Neuron (in vitro differentiated cells): ENCODE measurements at regions not wholly inside any gene's neighbourhood (a gene's known extent, or its start where the extent isn't known, plus 50 kb on each side); places are given as distances from the start of the nearest gene placed in this dataset.

Experiments
- H2AFZ ChIP-seq: one replicate; pipeline ENCODE4 v1.6.1; 2013; ENCODE audit warnings: low read depth, mild to moderate bottlenecking, inconsistent platforms, low read length, moderate library complexity
- H3K27me3 ChIP-seq: one replicate; pipeline ENCODE4 v1.6.1; 2013; ENCODE audit warnings: low read length; ENCODE audit not compliant: insufficient read depth
- H3K36me3 ChIP-seq: one replicate; pipeline ENCODE4 v1.6.1; 2013; ENCODE audit warnings: low read length; ENCODE audit not compliant: insufficient read depth
- H3K4me1 ChIP-seq: one replicate; pipeline ENCODE4 v1.6.1; 2013; ENCODE audit warnings: low read length; ENCODE audit not compliant: insufficient read depth
- H3K4me3 ChIP-seq: 2 replicates; pipeline ENCODE4 v1.5.1; 2013; ENCODE audit warnings: mild to moderate bottlenecking, low read length, moderate library complexity
- H3K9me3 ChIP-seq: one replicate; pipeline ENCODE4 v1.6.1; 2013; ENCODE audit warnings: low read length

DNA sequence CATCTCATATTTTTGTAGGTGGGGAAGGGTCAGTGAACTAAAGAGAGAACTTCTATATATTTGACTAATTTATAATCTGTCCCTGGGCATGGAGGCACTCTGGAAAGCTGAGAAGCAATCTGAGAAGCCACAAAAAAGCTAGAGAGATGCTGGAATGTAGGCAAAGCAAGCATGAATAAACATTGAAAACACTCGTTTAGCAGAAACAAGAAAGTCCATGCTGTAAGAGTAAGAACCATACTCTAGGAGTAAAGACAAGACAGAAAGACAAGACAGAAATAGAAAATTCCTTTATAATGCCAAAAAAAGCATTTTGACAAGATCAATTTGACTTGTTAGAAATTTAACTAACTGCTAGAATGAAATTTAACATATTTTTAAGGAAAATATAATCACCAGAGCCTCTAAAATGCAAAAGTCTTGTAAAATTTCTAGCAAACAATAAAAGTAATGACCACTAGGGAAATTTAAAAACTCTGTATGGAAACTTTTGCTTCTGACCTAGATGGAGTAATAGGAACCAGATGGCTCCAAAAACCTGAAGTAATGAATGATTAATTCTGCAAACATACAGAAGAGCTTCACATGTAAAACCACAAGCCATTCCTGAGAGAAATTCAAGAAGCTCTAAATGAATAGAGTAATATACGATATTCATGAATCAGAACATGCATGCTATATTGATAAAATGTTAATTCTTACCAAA, 625.7 kb upstream of the PTCHD4 start:
- no peak overlapping the region for H3K4me3 ChIP-seq
- no peak overlapping the region for H2AFZ ChIP-seq
- H3K9me3 ChIP-seq = no peaks in the 10 kb centered on the region
- no peaks in the 10 kb centered on the region for H3K27me3 ChIP-seq
- H3K4me1 ChIP-seq = no peaks in the 10 kb centered on the region
- H3K36me3 ChIP-seq = no peaks in the 10 kb centered on the region

DNA sequence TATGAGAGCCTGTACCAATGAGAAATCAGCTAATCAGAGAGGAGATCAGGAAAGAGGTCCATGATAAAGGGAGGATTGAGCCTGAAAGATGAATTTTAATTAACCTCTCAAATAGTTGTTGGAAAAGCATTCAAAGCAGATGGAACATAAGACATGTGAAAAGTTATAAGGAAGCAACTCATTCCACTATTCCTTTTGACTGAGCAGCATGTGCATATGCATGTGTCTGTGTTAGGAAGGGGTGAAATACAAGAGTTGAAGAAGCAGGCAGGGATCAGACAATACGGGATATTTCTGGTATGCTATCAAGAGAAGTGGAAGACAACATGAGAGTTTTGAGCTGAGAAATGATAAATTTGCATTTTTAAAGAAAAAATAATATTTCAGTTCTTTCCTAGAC, 624.8 kb upstream of the PTCHD4 start:
- no peak overlapping the region for H3K4me3 ChIP-seq
- no peak overlapping the region for H2AFZ ChIP-seq
- no peaks in the 10 kb centered on the region for H3K27me3 ChIP-seq
- H3K9me3 ChIP-seq = no peaks in the 10 kb centered on the region
- H3K36me3 ChIP-seq = no peaks in the 10 kb centered on the region
- no peaks in the 10 kb centered on the region for H3K4me1 ChIP-seq

DNA sequence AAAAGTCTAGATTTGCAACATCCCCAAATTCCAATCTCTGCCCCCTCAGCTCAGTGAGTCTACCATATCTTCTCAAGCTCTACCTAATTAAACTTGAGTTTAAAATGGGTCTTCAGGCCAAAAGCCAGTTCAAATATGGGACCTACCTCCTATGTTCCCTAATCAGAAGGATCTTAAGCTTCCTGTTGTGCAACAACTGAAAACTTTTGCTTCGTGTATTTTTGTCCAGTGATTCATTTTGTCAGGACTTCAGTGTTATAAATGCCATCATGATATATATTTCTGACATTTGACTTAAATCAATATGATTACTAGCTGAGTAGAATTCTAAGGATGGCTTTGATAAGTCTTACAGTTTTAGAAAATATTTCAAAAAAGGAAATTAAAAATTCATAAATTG, 622.6 kb upstream of the PTCHD4 start:
- Histone ChIP-seq H3K4me1 (no peaks in the 10 kb centered on the region), H3K4me3 (no peak overlapping the region), H2AFZ (no peak overlapping the region), H3K9me3 (no peaks in the 10 kb centered on the region), H3K36me3 (no peaks in the 10 kb centered on the region), H3K27me3 (no peaks in the 10 kb centered on the region)

DNA sequence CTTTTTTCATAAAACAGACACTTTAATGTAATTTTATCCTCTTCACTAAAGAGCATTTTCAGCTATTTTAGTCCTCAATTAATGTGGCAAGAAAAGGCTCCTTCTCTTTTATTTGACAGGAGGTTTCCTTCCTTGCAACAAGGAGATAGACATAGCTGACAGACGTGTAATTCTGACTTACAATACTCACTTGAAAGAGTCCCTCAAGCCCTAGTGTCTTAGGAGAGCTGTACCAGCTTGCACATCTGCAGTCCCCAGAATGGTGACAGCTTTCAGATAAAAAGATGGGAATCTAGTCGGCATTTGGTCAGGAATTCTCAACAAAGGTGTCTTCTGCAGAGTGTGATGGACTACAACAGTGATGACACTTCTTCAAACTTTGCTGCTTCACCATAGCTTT, 603.7 kb upstream of the PTCHD4 start:
- H3K9me3 ChIP-seq = no peaks in the 10 kb centered on the region
- no peak overlapping the region for H2AFZ ChIP-seq
- no peaks in the 10 kb centered on the region for H3K27me3 ChIP-seq
- no peak overlapping the region for H3K4me3 ChIP-seq
- no peaks in the 10 kb centered on the region for H3K4me1 ChIP-seq
- no peaks in the 10 kb centered on the region for H3K36me3 ChIP-seq

DNA sequence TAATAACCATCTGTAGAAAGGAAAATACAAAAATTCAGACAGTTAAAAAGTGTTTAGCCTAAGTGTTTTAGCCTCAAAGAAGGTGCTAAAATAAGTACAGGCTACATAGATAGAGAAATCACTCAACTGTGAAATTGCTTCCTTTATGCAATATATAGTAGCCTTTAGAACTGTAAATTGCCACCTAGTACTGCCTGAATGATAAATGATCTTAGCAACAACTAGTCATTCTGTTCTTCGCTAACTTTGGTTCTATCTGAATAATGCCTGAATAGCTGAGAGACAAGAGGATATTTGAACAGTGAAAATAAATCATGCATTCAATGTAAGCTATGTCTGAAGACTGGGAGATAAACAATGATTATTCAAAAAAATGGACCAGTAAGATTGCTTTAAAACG, 603.3 kb upstream of the PTCHD4 start:
- Histone ChIP-seq H3K27me3 (no peaks in the 10 kb centered on the region), H2AFZ (no peak overlapping the region), H3K4me1 (no peaks in the 10 kb centered on the region), H3K4me3 (no peak overlapping the region), H3K9me3 (no peaks in the 10 kb centered on the region), H3K36me3 (no peaks in the 10 kb centered on the region)

DNA sequence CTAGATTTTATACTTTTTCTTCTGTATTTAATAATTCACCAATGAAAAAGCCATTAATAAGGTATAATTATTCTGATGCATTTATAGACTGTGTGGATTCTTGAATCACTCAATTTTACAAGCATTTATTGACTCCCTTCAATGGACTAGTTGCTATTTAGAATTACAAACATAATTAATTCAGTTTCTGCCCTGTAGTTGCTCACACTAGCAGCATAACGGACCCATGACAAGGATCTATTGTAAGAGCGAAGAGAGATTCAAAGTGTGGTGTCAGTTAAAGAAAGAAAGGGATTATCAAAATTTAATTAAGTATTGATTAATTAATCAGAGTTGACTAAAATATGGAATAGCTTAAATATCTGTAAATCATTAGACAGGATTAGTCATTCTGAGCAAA, 602.6 kb upstream of the PTCHD4 start:
- no peaks in the 10 kb centered on the region for H3K9me3 ChIP-seq
- H3K36me3 ChIP-seq = no peaks in the 10 kb centered on the region
- no peaks in the 10 kb centered on the region for H3K4me1 ChIP-seq
- H2AFZ ChIP-seq = no peak overlapping the region
- H3K27me3 ChIP-seq = no peaks in the 10 kb centered on the region
- H3K4me3 ChIP-seq = no peak overlapping the region

DNA sequence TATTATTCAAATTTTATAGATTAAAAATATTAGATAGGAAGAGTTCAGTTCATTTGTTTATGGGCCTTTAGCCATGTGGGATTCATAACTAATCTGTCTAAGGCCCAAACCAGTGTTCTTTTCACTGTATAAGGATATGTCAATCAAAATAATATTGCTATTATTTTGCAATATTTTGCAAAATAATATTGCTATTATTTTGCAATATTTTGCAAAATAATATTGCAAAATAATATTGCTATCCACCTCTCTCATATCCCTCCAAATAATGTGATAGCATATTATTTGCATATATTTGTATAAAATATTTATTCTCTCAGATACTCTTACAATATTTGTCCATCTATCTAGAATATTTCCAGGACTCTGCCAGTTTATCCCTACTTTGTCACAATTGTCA, 595.3 kb upstream of the PTCHD4 start:
- H3K4me3 ChIP-seq = no peak overlapping the region
- H3K36me3 ChIP-seq = no peaks in the 10 kb centered on the region
- no peak overlapping the region for H2AFZ ChIP-seq
- H3K9me3 ChIP-seq = no peaks in the 10 kb centered on the region
- H3K27me3 ChIP-seq = no peaks in the 10 kb centered on the region
- H3K4me1 ChIP-seq = no peaks in the 10 kb centered on the region

DNA sequence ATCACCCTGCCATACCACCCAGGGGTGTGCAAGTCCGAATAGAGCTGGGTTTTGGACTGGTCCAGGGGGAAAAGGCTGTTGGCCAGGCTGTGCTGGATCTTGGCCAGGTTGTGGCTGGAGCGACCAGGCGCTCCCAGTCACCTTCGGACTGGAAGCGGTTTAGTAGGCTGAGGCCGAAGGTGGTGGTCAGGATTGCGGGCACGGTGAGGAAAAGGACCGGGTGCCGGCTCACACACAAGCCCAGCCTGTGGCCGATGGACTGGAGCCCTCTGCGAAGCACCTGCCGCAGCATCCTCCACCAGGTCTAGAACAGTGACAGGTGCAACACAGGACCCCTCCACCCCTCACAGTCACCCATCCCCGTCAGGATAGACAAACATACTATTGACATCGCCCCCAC, 590.6 kb upstream of the PTCHD4 start:
- H3K9me3 ChIP-seq = no peaks in the 10 kb centered on the region
- H2AFZ ChIP-seq = no peak overlapping the region
- no peaks in the 10 kb centered on the region for H3K27me3 ChIP-seq
- H3K36me3 ChIP-seq = no peaks in the 10 kb centered on the region
- no peaks in the 10 kb centered on the region for H3K4me1 ChIP-seq
- H3K4me3 ChIP-seq = no peak overlapping the region

DNA sequence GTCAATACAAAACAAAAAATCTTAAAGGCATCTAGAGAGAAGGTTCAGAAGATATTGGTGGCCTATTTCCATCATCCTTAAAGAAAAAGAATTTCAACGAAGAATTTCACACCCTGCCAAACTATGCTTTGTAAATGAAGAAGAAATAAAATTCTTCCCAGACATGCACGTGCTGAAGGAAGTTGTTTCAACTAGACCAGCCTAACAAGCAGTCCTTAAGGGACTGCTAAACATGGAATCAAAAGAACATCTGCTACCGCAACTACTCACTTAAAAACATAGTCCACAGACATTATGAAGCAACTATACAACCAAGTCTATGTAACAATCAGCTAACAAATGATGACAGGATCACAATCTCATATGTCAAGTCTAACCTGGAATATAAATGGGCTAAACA, 584.9 kb upstream of the PTCHD4 start:
- no peaks in the 10 kb centered on the region for H3K9me3 ChIP-seq
- H3K27me3 ChIP-seq = no peaks in the 10 kb centered on the region
- H2AFZ ChIP-seq = no peak overlapping the region
- no peak overlapping the region for H3K4me3 ChIP-seq
- H3K4me1 ChIP-seq = no peaks in the 10 kb centered on the region
- H3K36me3 ChIP-seq = no peaks in the 10 kb centered on the region

DNA sequence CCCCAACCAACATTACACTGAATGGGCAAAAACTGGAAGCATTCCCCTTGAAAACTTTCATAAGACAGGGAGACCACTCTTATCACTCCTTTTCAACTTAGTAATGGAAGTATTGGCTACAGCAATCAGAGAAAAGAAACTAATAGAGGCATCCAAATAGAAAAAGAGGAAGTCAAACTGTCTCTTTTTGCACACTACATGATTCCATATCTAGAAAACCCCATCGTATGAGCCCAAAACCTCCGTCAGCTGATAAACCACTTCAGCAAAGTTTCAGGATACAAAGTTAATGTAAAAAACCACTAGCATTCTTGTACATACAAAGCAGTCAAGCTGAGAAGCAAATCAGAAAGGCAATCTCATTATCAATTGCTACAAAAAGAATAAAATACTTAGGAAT, 580.4 kb upstream of the PTCHD4 start:
- Histone ChIP-seq H3K36me3 (no peaks in the 10 kb centered on the region), H3K4me1 (no peaks in the 10 kb centered on the region), H3K27me3 (no peaks in the 10 kb centered on the region), H3K4me3 (no peak overlapping the region), H3K9me3 (no peaks in the 10 kb centered on the region), H2AFZ (no peak overlapping the region)

DNA sequence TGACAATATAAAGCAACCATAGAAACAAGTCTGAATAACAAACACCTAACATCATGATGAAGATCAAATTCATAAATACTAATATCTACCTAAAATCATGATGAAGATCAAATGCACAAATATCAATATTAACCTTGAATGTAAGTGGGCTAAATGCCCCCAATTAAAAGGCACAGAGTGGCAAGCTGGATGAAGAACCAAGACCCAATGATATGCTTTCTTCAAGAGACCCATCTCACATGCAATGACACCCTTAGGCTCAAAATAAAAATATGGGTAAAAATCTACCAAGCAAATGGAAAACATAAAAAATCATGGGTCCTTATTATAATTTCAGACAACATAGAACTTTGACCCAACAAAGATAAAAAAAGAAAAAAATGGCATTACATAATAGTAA, 578.5 kb upstream of the PTCHD4 start:
- no peaks in the 10 kb centered on the region for H3K4me1 ChIP-seq
- no peaks in the 10 kb centered on the region for H3K36me3 ChIP-seq
- no peaks in the 10 kb centered on the region for H3K9me3 ChIP-seq
- H2AFZ ChIP-seq = no peak overlapping the region
- H3K27me3 ChIP-seq = no peaks in the 10 kb centered on the region
- no peak overlapping the region for H3K4me3 ChIP-seq

DNA sequence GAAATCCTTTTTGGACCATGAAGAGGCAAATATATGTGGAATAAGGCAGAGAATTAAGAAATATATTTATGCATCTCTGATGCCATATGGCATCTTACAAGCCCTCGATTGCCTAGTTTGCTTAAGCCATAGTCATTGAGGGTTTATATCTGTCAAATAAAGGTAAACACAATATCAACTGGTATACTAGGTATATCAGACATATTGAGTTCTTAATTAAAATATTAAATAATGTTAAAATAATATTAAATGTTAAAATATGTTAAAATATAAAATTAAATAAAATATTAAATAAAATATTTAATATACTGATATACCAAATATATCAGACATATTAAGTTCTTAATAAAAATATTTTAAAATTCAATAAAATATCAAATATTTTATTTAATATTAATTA, 567.4 kb upstream of the PTCHD4 start:
- Histone ChIP-seq H3K4me1 (no peaks in the 10 kb centered on the region), H3K4me3 (no peak overlapping the region), H2AFZ (no peak overlapping the region), H3K36me3 (no peaks in the 10 kb centered on the region), H3K27me3 (no peaks in the 10 kb centered on the region), H3K9me3 (no peaks in the 10 kb centered on the region)

DNA sequence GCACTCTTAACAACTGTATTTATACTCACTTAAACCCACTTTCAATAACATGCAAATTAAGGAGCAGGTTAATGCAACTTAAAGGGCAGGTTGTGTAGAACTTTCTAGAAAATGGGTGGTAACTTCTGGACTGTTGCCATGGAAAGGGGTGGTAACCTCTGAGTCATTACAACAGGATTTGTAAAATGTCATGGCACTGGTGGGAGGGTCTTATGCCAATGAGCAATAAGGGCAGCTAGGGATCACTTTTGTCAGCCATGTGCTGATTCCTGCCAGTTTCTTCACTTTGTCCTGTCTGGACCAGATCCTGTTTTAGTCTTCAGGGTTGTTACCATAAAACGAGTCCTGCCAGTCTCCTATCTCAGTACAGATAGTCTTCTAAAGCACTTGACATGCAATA, 560.5 kb upstream of the PTCHD4 start:
- Histone ChIP-seq H2AFZ (no peak overlapping the region), H3K4me1 (no peaks in the 10 kb centered on the region), H3K36me3 (no peaks in the 10 kb centered on the region), H3K27me3 (no peaks in the 10 kb centered on the region), H3K4me3 (no peak overlapping the region), H3K9me3 (no peaks in the 10 kb centered on the region)

DNA sequence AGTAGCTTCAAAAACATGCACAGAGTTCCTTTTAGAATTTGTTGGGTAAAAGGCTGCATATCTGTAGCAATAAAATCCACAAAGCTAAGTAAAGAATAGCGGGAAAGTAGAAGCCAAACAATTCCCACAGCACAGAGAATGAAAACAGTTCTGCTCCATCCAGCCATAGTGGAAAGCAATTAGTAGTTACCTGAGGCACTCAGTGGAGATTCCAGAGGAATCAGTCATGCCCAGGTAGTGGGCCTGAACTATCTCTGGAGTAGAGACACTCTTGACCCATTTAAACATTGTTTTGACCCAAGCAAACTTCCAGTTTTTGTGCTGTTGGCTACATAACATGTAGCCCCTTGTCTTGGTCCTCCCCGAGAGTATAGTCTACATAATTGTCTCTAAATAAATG, 559.5 kb upstream of the PTCHD4 start:
- Histone ChIP-seq H3K4me3 (no peak overlapping the region), H3K27me3 (no peaks in the 10 kb centered on the region), H3K36me3 (no peaks in the 10 kb centered on the region), H3K4me1 (no peaks in the 10 kb centered on the region), H3K9me3 (no peaks in the 10 kb centered on the region), H2AFZ (no peak overlapping the region)
